GM12873 (cell line): ENCODE measurements at regions not wholly inside any gene's neighbourhood (a gene's known extent, or its start where the extent isn't known, plus 50 kb on each side); places are given as distances from the start of the nearest gene placed in this dataset.

Experiments used
- TF ChIP-seq, protein P1 (sequence below): IDR thresholded peaks from 2 replicates; pipeline ENCODE4 v1.5.1; 2012; ENCODE audit warnings: low read depth, mild to moderate bottlenecking, moderate library complexity, low read length, control low read depth; ENCODE audit not compliant: insufficient read depth; ENCODE audit errors: missing control alignments

GRCh38 chr2:43085505-43085904, 140.9 kb downstream of the ZFP36L2 start:
- TF ChIP-seq, protein P1, sequence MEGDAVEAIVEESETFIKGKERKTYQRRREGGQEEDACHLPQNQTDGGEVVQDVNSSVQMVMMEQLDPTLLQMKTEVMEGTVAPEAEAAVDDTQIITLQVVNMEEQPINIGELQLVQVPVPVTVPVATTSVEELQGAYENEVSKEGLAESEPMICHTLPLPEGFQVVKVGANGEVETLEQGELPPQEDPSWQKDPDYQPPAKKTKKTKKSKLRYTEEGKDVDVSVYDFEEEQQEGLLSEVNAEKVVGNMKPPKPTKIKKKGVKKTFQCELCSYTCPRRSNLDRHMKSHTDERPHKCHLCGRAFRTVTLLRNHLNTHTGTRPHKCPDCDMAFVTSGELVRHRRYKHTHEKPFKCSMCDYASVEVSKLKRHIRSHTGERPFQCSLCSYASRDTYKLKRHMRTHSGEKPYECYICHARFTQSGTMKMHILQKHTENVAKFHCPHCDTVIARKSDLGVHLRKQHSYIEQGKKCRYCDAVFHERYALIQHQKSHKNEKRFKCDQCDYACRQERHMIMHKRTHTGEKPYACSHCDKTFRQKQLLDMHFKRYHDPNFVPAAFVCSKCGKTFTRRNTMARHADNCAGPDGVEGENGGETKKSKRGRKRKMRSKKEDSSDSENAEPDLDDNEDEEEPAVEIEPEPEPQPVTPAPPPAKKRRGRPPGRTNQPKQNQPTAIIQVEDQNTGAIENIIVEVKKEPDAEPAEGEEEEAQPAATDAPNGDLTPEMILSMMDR = no peak

DNA sequence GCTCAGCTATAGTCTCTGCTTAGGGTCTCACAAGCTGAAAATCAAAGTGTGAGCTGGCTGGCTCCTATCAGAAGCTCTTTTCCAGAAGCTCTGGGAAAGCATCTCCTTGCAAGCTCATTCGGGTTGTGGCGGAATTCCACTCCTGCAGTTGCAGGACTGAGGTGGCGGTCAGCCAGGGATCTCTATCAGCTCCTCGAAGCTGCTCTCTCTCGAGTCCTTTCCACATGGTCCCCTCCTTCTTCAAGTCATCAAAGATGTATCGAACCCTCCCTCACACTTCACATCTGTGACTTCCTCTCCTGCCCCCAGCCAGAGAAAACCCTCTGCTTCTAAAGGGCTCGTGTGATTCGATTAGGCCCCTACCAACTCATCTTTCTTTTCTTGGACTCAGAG, 141.7 kb downstream of the ZFP36L2 start:
- TF ChIP-seq, protein P1 = no peak

GRCh38 chr2:43083710-43084698, 142.4 kb downstream of the ZFP36L2 start:
- TF ChIP-seq, protein P1 = no peak

- TF ChIP-seq, protein P1 = no peak
These were observed 143.3 kb downstream of the ZFP36L2 start for GRCh38 chr2:43082903-43083677.

DNA sequence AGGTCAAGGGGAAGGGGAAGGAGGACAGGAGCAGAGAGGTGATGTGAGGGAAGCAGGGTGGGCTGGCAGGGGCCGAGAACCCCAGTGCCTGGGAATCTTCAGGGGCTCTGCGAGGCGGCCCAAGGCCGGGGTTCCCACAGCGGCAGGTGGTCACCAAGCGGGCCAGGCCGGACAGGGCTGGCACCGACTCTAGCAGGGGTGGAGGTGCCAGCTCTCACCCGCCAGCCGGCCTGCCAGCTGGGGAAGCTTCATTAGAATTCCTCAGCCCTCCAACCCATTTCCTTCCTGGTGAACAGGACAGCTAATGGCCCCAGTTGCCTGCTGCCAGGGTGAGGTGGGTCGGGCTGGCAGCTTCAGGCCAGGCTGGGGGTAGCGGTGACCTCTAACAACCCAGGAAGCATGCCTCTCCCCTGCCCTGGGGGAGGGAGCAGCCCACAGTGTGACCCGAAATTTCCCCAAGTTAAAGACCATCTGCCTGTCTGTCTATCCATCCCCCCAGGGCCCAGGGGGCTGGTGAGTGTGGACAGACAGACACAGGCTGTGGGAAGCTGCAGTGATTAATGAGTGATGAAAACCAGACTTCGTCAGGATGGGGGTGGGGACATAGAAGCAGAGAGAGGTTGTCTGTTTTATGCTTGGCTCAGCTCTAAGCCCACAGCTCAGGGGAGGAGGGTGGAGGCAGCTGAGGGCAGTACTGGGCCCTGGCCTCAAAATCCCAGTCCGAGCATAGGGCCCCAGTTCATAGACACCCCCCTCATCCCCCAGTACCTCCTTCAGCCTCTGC, 144.1 kb downstream of the ZFP36L2 start:
- TF ChIP-seq, protein P1 = no peak

DNA sequence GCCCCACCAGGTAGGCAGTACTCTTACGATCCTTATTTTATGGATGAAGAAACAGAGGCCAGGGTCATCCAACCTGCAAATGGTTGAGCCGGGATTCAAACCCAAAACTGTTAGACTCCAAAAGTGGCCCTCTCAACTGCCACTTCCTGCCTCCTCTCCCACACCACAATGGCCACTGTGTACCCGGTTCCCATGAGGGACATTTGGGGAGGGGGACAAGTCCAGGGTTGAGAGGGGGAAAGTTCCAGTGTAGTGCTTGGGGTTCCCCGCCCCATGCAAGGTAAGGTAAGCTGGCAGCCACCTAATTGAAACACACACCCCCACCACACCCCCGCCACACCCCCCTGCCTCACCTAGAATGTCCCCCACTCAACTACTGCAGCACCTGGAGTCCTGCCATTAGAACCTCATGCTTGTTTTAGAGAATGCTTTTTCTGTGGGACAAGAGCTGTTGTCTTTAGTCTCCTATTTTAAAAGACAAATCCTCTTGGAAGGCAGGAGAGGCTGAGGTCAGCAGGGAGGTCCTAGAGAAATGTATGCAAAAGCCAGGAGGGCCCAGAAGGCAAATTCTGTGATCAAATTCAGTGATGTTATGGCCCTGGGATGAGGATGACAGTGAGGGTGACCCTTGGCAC, 145.2 kb downstream of the ZFP36L2 start:
- TF ChIP-seq, protein P1 = no peak
